ENCODE measurements at regions not wholly inside any gene's neighbourhood (a gene's known extent, or its start where the extent isn't known, plus 50 kb on each side); places are given as distances from the start of the nearest gene placed in this dataset.

DNA sequence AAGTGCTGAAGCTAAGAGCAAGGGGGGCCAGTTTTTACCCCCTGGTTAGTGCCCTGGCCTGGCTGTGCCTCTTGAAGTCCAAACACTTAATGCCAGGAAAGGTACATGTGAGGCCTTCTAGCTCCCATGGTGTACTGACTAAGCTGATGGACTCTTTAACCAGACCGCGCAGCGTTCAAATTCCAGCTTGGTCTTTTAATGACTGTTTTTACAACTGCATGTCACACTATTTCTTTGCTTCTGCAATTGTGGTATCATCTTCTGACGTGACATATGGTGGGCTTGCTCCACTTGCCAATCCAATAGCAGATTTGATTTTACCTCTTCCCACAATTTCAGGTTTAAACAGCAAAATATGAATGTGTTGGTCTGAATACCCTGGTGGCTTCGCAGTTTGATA is 197.3 kb downstream of the HUNK start:
- Histone ChIP-seq H4K91ac (ENCODE audit: low read length) (no peak overlapping the region), H2BK12ac (ENCODE audit: low read length in 2 of 2) (no peak overlapping the region), H4K8ac (ENCODE audit: low read length) (no peak overlapping the region), H3K27me3 (ENCODE audit: control insufficient read depth in 1 of 2, insufficient read depth in 1 of 2, low read length in 2 of 2) (no peaks in the 10 kb centered on the region), H3K9ac (ENCODE audit: low read length) (no peak overlapping the region), H2AFZ (ENCODE audit: low read depth, low read length) (no peak overlapping the region), H2BK5ac (ENCODE audit: low read depth, low read length, poor library complexity, severe bottlenecking) (no peak overlapping the region), H3K36me3 (ENCODE audit: control insufficient read depth in 1 of 2, insufficient read depth in 2 of 2, low read depth in 1 of 2, low read length in 2 of 2) (no peaks in the 10 kb centered on the region), H3K23ac (ENCODE audit: low read length in 2 of 2) (no peak overlapping the region), H2BK15ac (ENCODE audit: low read depth, poor library complexity, severe bottlenecking) (no peak overlapping the region), H3K4me2 (ENCODE audit: low read length, poor library complexity, severe bottlenecking) (no peak overlapping the region), H3K79me1 (replicated peaks; ENCODE audit: low read length, poor library complexity, severe bottlenecking) (no peaks in the 10 kb centered on the region), H3K9me3 (ENCODE audit: control insufficient read depth, low read length) (no peaks in the 10 kb centered on the region), H3K27ac (ENCODE audit: low read length, poor library complexity, severe bottlenecking) (no peak overlapping the region), H2BK120ac (ENCODE audit: low read depth, low read length) (no peak overlapping the region), H3K18ac (ENCODE audit: low read depth in 1 of 2, low read length in 2 of 2) (no peak overlapping the region), H3K14ac (ENCODE audit: low read length in 2 of 2) (no peak overlapping the region), H3K4me1 (ENCODE audit: control insufficient read depth, insufficient read depth, low read depth, low read length) (no peaks in the 10 kb centered on the region), H2AK5ac (ENCODE audit: low read length, severe bottlenecking) (no peak overlapping the region), H3K4ac (ENCODE audit: low read depth in 1 of 2, low read length in 2 of 2) (no peak overlapping the region), H3K4me3 (ENCODE audit: insufficient read depth in 1 of 2, low read depth in 1 of 2, low read length in 2 of 2) (no peak overlapping the region)
- 92% methylated on average over 5 of the region's 5 CpGs for WGBS
- no peak for DNase-seq

- H3K4me3 ChIP-seq (ENCODE audit: insufficient read depth in 1 of 2, low read depth in 1 of 2, low read length in 2 of 2): no peak overlapping the region
- H3K9ac ChIP-seq (ENCODE audit: low read length): no peak overlapping the region
- no peak overlapping the region for H3K4ac ChIP-seq (ENCODE audit: low read depth in 1 of 2, low read length in 2 of 2)
- H2BK15ac ChIP-seq (ENCODE audit: low read depth, poor library complexity, severe bottlenecking): no peak overlapping the region
- H3K23ac ChIP-seq (ENCODE audit: low read length in 2 of 2): no peak overlapping the region
- H3K36me3 ChIP-seq (ENCODE audit: control insufficient read depth in 1 of 2, insufficient read depth in 2 of 2, low read depth in 1 of 2, low read length in 2 of 2): no peaks in the 10 kb centered on the region
- no peak overlapping the region for H4K91ac ChIP-seq (ENCODE audit: low read length)
- no peaks in the 10 kb centered on the region for H3K4me1 ChIP-seq (ENCODE audit: control insufficient read depth, insufficient read depth, low read depth, low read length)
- no peak overlapping the region for H3K18ac ChIP-seq (ENCODE audit: low read depth in 1 of 2, low read length in 2 of 2)
- no peak overlapping the region for H2AFZ ChIP-seq (ENCODE audit: low read depth, low read length)
- H3K9me3 ChIP-seq (ENCODE audit: control insufficient read depth, low read length): no peaks in the 10 kb centered on the region
- H2BK120ac ChIP-seq (ENCODE audit: low read depth, low read length): no peak overlapping the region
- no peaks in the 10 kb centered on the region for H3K79me1 ChIP-seq (replicated peaks; ENCODE audit: low read length, poor library complexity, severe bottlenecking)
- no peak overlapping the region for H2BK5ac ChIP-seq (ENCODE audit: low read depth, low read length, poor library complexity, severe bottlenecking)
- no peaks in the 10 kb centered on the region for H3K27me3 ChIP-seq (ENCODE audit: control insufficient read depth in 1 of 2, insufficient read depth in 1 of 2, low read length in 2 of 2)
- H2BK12ac ChIP-seq (ENCODE audit: low read length in 2 of 2): no peak overlapping the region
- no peak overlapping the region for H3K27ac ChIP-seq (ENCODE audit: low read length, poor library complexity, severe bottlenecking)
- no peak overlapping the region for H4K8ac ChIP-seq (ENCODE audit: low read length)
- no peak overlapping the region for H3K14ac ChIP-seq (ENCODE audit: low read length in 2 of 2)
- no peak for DNase-seq
- H2AK5ac ChIP-seq (ENCODE audit: low read length, severe bottlenecking): no peak overlapping the region
- H3K4me2 ChIP-seq (ENCODE audit: low read length, poor library complexity, severe bottlenecking): no peak overlapping the region
- 97% methylated on average over 7 of the region's 10 CpGs for WGBS
These were observed 192.8 kb downstream of the HUNK start for GRCh38 chr21:32065654-32066053.

DNA sequence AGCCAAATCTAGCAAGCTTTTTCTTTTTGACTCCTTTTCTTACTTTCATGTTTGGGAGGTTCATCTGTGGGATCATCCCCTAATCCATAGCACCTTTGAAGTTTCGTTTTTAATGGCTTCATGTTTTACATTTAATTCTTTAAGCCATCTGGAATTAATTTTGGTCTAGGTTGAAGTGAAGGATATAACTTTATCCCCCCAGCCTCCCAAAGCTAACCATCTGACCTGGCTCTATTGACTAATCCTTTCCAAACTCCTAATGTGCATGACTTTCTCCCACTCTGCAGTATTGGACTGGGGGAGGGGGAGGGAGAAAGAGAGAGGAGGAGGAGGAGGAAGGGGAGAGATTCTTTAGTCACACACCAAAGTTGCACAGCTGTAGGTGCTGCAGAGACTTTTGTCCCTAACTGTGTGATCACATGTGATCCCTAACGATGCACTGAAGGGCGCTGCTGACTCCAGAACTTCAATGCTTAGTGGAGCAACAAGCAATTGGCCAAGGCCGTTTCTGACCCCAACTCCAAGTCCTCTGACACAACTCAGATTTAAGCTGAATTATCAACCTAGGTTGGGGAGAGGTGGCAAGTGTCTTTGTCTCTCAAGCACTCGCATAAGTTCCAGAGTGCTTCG is 191.6 kb downstream of the HUNK start:
- H3K4me1 ChIP-seq (ENCODE audit: control insufficient read depth, insufficient read depth, low read depth, low read length): no peaks in the 10 kb centered on the region
- H3K23ac ChIP-seq (ENCODE audit: low read length in 2 of 2): no peak overlapping the region
- no peak overlapping the region for H3K14ac ChIP-seq (ENCODE audit: low read length in 2 of 2)
- no peak overlapping the region for H3K4ac ChIP-seq (ENCODE audit: low read depth in 1 of 2, low read length in 2 of 2)
- no peaks in the 10 kb centered on the region for H3K36me3 ChIP-seq (ENCODE audit: control insufficient read depth in 1 of 2, insufficient read depth in 2 of 2, low read depth in 1 of 2, low read length in 2 of 2)
- no peak overlapping the region for H3K4me2 ChIP-seq (ENCODE audit: low read length, poor library complexity, severe bottlenecking)
- no peaks in the 10 kb centered on the region for H3K27me3 ChIP-seq (ENCODE audit: control insufficient read depth in 1 of 2, insufficient read depth in 1 of 2, low read length in 2 of 2)
- H3K79me1 ChIP-seq (replicated peaks; ENCODE audit: low read length, poor library complexity, severe bottlenecking): no peaks in the 10 kb centered on the region
- H2BK120ac ChIP-seq (ENCODE audit: low read depth, low read length): no peak overlapping the region
- no peak overlapping the region for H4K91ac ChIP-seq (ENCODE audit: low read length)
- H2BK12ac ChIP-seq (ENCODE audit: low read length in 2 of 2): no peak overlapping the region
- no peak overlapping the region for H2AFZ ChIP-seq (ENCODE audit: low read depth, low read length)
- no peaks in the 10 kb centered on the region for H3K9me3 ChIP-seq (ENCODE audit: control insufficient read depth, low read length)
- H3K4me3 ChIP-seq (ENCODE audit: insufficient read depth in 1 of 2, low read depth in 1 of 2, low read length in 2 of 2): no peak overlapping the region
- H2AK5ac ChIP-seq (ENCODE audit: low read length, severe bottlenecking): no peak overlapping the region
- H3K9ac ChIP-seq (ENCODE audit: low read length): no peak overlapping the region
- H2BK5ac ChIP-seq (ENCODE audit: low read depth, low read length, poor library complexity, severe bottlenecking): no peak overlapping the region
- H4K8ac ChIP-seq (ENCODE audit: low read length): no peak overlapping the region
- H2BK15ac ChIP-seq (ENCODE audit: low read depth, poor library complexity, severe bottlenecking): no peak overlapping the region
- H3K18ac ChIP-seq (ENCODE audit: low read depth in 1 of 2, low read length in 2 of 2): no peak overlapping the region
- 84% methylated on average over 5 of the region's 6 CpGs for WGBS
- no peak overlapping the region for H3K27ac ChIP-seq (ENCODE audit: low read length, poor library complexity, severe bottlenecking)
- no peak for DNase-seq

GRCh38 chr21:32062591-32063227 is 189.9 kb downstream of the HUNK start:
- H2BK15ac ChIP-seq (ENCODE audit: low read depth, poor library complexity, severe bottlenecking): no peak overlapping the region
- no peak overlapping the region for H4K91ac ChIP-seq (ENCODE audit: low read length)
- H3K18ac ChIP-seq (ENCODE audit: low read depth in 1 of 2, low read length in 2 of 2): no peak overlapping the region
- 77% methylated on average over 5 of the region's 6 CpGs for WGBS
- no peaks in the 10 kb centered on the region for H3K4me1 ChIP-seq (ENCODE audit: control insufficient read depth, insufficient read depth, low read depth, low read length)
- H3K9ac ChIP-seq (ENCODE audit: low read length): no peak overlapping the region
- no peaks in the 10 kb centered on the region for H3K27me3 ChIP-seq (ENCODE audit: control insufficient read depth in 1 of 2, insufficient read depth in 1 of 2, low read length in 2 of 2)
- H3K36me3 ChIP-seq (ENCODE audit: control insufficient read depth in 1 of 2, insufficient read depth in 2 of 2, low read depth in 1 of 2, low read length in 2 of 2): no peaks in the 10 kb centered on the region
- H3K4me3 ChIP-seq (ENCODE audit: insufficient read depth in 1 of 2, low read depth in 1 of 2, low read length in 2 of 2): no peak overlapping the region
- no peak overlapping the region for H3K23ac ChIP-seq (ENCODE audit: low read length in 2 of 2)
- no peak overlapping the region for H3K14ac ChIP-seq (ENCODE audit: low read length in 2 of 2)
- H3K79me1 ChIP-seq (replicated peaks; ENCODE audit: low read length, poor library complexity, severe bottlenecking): no peaks in the 10 kb centered on the region
- no peak overlapping the region for H2AK5ac ChIP-seq (ENCODE audit: low read length, severe bottlenecking)
- H2BK5ac ChIP-seq (ENCODE audit: low read depth, low read length, poor library complexity, severe bottlenecking): no peak overlapping the region
- no peak overlapping the region for H2BK120ac ChIP-seq (ENCODE audit: low read depth, low read length)
- H3K4ac ChIP-seq (ENCODE audit: low read depth in 1 of 2, low read length in 2 of 2): no peak overlapping the region
- H3K4me2 ChIP-seq (ENCODE audit: low read length, poor library complexity, severe bottlenecking): no peak overlapping the region
- H2BK12ac ChIP-seq (ENCODE audit: low read length in 2 of 2): no peak overlapping the region
- H4K8ac ChIP-seq (ENCODE audit: low read length): no peak overlapping the region
- H3K9me3 ChIP-seq (ENCODE audit: control insufficient read depth, low read length): no peaks in the 10 kb centered on the region
- H3K27ac ChIP-seq (ENCODE audit: low read length, poor library complexity, severe bottlenecking): no peak overlapping the region
- no peak overlapping the region for H2AFZ ChIP-seq (ENCODE audit: low read depth, low read length)
- DNase-seq: no peak
